ENCODE measurements at regions not wholly inside any gene's neighbourhood (a gene's known extent, or its start where the extent isn't known, plus 50 kb on each side); places are given as distances from the start of the nearest gene placed in this dataset.

DNA sequence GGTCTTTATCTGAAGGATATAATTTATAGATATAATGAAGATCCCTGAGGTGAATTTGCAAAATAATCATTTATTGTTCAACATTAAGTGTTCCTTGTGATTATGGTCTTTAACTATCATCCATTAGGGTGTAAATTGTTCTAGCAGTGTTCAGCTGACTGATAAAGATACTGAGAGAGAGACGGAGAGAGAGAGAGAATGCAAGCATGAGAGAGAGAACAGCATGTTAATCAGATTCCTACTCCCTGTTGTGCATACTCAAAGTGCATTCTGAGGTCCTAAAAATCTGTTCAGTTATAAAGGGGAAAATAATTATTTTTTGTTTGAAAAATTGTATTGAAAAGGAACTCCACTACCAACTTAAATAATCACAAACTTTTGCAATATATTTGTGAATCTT is 271.0 kb upstream of the CBLB start:
- TF ChIP-seq, protein P1, sequence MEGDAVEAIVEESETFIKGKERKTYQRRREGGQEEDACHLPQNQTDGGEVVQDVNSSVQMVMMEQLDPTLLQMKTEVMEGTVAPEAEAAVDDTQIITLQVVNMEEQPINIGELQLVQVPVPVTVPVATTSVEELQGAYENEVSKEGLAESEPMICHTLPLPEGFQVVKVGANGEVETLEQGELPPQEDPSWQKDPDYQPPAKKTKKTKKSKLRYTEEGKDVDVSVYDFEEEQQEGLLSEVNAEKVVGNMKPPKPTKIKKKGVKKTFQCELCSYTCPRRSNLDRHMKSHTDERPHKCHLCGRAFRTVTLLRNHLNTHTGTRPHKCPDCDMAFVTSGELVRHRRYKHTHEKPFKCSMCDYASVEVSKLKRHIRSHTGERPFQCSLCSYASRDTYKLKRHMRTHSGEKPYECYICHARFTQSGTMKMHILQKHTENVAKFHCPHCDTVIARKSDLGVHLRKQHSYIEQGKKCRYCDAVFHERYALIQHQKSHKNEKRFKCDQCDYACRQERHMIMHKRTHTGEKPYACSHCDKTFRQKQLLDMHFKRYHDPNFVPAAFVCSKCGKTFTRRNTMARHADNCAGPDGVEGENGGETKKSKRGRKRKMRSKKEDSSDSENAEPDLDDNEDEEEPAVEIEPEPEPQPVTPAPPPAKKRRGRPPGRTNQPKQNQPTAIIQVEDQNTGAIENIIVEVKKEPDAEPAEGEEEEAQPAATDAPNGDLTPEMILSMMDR (conservative IDR thresholded peaks at IDR 0.05; ENCODE audit: low read length), result no peak
- TF ChIP-seq EZH2phosphoT487 (IDR thresholded peaks at IDR 0.05; ENCODE audit: borderline replicate concordance), result no peak
